Bronchial epithelial cell (primary cell): ENCODE measurements at regions not wholly inside any gene's neighbourhood (a gene's known extent, or its start where the extent isn't known, plus 50 kb on each side); places are given as distances from the start of the nearest gene placed in this dataset.
"Not testable (repeated sequence)": the region's sequence is repeated elsewhere in the genome, so short reads cannot be mapped to it uniquely, and the experiment has no call there.

ENCODE experiments used
- DNase-seq: peaks from one replicate; pipeline ENCODE4 v3.0.0-alpha.2; 2010; ENCODE audit warnings: low read depth
- FAIRE-seq: peaks from 2 replicates; lab custom pipeline; 2011; peaks lifted over from hg19 to GRCh38; lab: Jason Lieb, UNC
- H3K27me3 ChIP-seq: 2 replicates; pipeline ENCODE4 v1.5.1; 2011; ENCODE audit warnings: low read length; ENCODE audit not compliant: control insufficient read depth, insufficient read depth
- H3K36me3 ChIP-seq: 2 replicates; pipeline ENCODE4 v1.5.1; 2011; ENCODE audit warnings: low read length; ENCODE audit not compliant: control insufficient read depth, insufficient read depth
- H3K4me3 ChIP-seq: 2 replicates; pipeline ENCODE4 v1.5.1; 2011; ENCODE audit warnings: mild to moderate bottlenecking, low read depth, low read length, control low read depth
- CTCF ChIP-seq: IDR thresholded peaks from 2 replicates; pipeline ENCODE4 v1.5.1; 2011; ENCODE audit warnings: mild to moderate bottlenecking, moderate library complexity, low read length, control low read depth, inconsistent platforms; ENCODE audit not compliant: insufficient read depth, severe bottlenecking

- H3K4me3 ChIP-seq: no peak overlapping the region
- no peak for FAIRE-seq
- no peak for TF ChIP-seq CTCF
- H3K36me3 ChIP-seq: no peaks in the 10 kb centered on the region
- no peaks in the 10 kb centered on the region for H3K27me3 ChIP-seq
- DNase-seq: no peak
Observed at GRCh38 chr9:78428640-78429039, 131.7 kb downstream of the PSAT1 start.

GRCh38 chr9:78430387-78430786 lies 133.5 kb downstream of the PSAT1 start:
- Histone ChIP-seq H3K4me3 (no peak overlapping the region), H3K27me3 (no peaks in the 10 kb centered on the region), H3K36me3 (no peaks in the 10 kb centered on the region)
- DNase-seq (no peak), FAIRE-seq (no peak)
- no peak for TF ChIP-seq CTCF

GRCh38 chr9:78431039-78431438 lies 134.1 kb downstream of the PSAT1 start:
- H3K27me3 ChIP-seq, H3K4me3 ChIP-seq, FAIRE-seq: not testable (repeated sequence)

GRCh38 chr9:78436873-78437272 lies 139.9 kb downstream of the PSAT1 start:
- no peak overlapping the region for H3K4me3 ChIP-seq
- FAIRE-seq (no peak), DNase-seq (no peak)
- H3K27me3 ChIP-seq: no peaks in the 10 kb centered on the region
- no peaks in the 10 kb centered on the region for H3K36me3 ChIP-seq
- TF ChIP-seq CTCF: no peak

More at GRCh38 chr9:78431039-78431438, 134.1 kb downstream of the PSAT1 start:
- H3K36me3 ChIP-seq, DNase-seq: not testable (repeated sequence)

DNA sequence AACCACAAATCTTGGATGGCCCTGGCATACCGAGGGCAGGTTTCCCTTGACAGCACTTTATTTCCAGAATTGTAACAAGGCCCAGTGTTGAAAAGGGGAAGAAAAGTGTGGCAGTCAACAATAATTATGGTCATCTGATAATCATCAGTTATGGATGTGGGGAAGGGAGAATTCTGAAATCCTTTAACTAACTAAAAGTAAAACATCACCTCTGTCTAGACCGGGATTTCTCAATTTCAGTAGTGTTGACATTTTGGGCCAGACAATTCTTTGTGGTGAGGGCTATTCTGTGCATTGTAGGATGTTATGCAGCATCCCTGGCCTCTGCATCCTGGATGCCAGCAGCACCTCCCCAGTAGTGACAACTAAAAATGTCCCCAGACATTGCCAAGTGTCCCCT lies 140.4 kb downstream of the PSAT1 start:
- no peak for FAIRE-seq
- Histone ChIP-seq H3K4me3 (no peak overlapping the region), H3K36me3 (no peaks in the 10 kb centered on the region), H3K27me3 (no peaks in the 10 kb centered on the region)
- DNase-seq: no peak
- TF ChIP-seq CTCF: no peak

- Histone ChIP-seq H3K36me3 (no peaks in the 10 kb centered on the region), H3K4me3 (no peak overlapping the region), H3K27me3 (no peaks in the 10 kb centered on the region)
- no peak for FAIRE-seq
- no peak for DNase-seq
- no peak for TF ChIP-seq CTCF
Observed at GRCh38 chr9:78437806-78438205, 140.9 kb downstream of the PSAT1 start.
